Eye (tissue), 1 donor: ENCODE measurements at regions not wholly inside any gene's neighbourhood (a gene's known extent, or its start where the extent isn't known, plus 50 kb on each side); places are given as distances from the start of the nearest gene placed in this dataset.
A peak's percentile ranks its signal among the peaks of the same experiment; 100 is the strongest.
"Not testable (repeated sequence)": the region's sequence is repeated elsewhere in the genome, so short reads cannot be mapped to it uniquely, and the experiment has no call there.

Source experiments
- DNase-seq: peaks from one replicate; pipeline ENCODE4 v3.0.0-alpha.2; 2015

DNA sequence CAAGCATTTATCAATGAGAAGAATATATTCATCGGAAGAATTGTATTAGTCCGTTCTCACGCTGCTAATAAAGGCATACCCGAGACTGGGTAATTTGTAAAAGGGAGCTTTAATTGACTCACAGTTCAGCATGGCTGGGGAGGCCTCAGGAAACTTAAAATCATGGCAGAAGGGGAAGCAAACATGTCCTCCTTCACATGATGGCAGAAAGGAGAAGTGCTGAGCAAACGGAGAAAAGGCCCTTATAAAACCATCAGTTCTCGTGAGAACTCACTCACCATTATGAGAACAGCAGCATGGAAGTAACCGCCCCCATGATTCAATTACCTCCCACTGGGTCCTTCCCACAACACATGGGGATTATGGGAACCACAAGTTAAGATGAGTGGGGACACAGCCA is 1688.2 kb downstream of the SPATA31A7 start:
- not testable (repeated sequence) for DNase-seq

- peak; percentile 84 for DNase-seq
Observed at GRCh38 chr9:62880453-62880852, 1690.6 kb downstream of the SPATA31A7 start.

- DNase-seq = not testable (repeated sequence)
Observed at GRCh38 chr9:62880971-62881370, 1691.1 kb downstream of the SPATA31A7 start.

DNA sequence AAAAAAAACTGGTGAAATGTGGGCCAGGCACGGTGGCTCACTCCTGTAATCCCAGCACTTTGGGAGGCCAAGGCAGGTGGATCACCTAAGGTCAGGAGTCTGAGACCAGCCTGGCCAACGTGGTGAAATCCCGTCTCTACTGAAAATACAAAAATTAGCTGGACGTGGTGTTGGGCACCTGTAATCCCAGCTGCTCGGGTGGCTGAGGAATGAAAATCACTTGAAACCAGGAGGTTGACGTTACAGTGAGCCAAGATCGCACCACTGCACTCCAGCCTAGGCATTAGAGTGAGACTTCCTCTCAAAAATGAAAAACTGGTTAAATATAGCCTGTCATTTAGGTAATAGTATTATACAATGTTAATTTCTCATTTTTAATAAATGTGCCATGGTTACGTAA is 1692.0 kb downstream of the SPATA31A7 start:
- not testable (repeated sequence) for DNase-seq

DNA sequence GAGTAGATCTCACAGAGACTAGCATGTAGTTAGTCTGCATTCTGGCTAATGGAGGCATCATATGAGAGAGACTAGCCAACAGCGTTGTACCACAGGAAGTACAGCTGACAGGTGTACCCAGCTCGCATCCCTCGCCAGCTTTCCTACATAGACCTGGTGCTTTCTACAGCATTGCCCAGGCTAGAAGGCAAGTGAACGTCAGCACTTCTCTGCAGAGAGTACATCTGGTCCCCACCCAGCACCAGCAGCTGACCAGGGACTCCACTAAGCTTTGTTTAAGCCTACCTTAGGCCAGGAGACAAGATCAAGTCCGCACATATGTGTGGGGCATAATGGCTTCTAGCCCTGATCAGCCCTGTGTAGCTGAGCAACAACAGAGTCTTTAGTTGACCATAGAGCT is 1692.9 kb downstream of the SPATA31A7 start:
- not testable (repeated sequence) for DNase-seq

DNA sequence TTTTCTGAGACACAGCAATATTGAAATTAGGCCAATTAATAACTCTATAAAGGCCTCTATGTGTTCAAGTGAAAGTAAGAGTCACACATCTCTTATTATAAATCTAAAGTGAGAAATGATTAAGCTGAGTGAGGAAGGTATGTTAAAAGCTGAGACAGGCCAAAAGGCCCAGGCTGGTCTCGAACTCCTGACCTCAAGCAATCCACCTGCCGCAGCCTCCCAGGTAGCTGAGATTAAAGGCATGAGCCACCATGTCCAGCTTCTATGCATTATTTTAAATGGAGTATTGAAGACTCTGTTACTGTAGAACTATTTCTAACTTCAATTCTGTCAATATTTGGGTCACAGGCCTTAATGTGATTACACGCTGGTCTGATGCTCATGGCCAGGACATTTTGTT is 1706.9 kb downstream of the SPATA31A7 start:
- DNase-seq = not testable (repeated sequence)

DNA sequence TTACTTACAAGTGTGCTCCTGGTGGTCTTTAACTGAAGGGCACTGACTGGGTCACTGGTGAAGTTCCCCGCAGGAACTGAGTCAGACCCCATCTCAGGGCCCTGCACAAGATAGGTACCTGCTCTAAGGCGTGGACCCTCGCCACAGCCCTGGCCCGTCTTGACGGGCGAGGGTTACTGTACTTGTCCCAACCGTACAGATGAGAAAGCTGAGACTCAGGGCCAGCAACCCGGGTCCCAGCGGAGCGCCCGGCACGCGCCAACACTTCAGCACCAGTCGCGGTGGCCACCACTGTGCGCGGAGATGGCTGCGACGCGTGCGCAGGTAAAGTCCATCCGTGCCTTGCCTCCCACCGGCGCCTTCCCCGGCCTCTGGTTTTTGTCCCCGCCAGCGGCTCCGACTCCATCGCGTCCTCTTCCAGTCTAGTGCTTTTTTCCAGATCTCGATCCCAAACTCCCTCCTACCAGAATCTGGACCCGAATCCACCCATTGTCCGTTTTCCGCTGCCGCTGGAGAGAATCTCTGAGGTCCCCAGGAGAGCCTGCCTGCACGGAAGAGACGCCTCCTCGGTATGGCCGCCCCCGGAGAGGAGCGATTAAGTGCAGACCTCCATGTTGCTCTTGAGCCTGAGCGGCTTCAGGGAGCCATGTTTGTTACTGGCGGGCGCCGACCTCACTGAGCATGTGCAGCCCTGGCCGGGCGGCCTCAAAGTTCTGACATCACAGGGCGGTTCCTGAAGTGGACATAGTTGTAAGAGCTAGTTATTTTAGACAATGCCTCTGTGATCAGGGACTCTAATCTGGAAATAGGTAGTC is 1707.8 kb downstream of the SPATA31A7 start:
- peak; percentile 76 for DNase-seq

- DNase-seq = not testable (repeated sequence)
Observed at GRCh38 chr9:62899666-62900065, 1709.8 kb downstream of the SPATA31A7 start.

DNA sequence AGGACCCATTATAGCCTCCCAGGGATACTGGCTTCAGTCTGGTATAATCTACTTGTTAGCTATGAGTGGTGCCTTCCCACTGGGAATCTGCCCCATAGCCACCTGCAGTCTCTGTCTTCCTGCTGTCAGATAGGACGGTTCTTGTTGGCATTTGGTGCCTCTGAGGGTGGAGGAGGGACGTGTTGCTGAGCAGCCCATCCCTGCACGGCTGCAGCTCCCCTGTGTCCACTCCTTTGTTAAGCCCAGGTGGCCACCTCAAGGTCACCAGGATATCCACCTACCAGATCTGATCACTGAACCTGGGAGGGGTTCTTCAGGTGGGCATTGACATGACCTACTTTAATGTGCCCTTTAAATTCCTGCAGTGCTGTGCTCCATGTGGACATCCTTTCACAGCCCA is 1714.2 kb downstream of the SPATA31A7 start:
- not testable (repeated sequence) for DNase-seq

- DNase-seq = not testable (repeated sequence)
Observed at GRCh38 chr9:62905722-62906121, 1715.9 kb downstream of the SPATA31A7 start.

DNA sequence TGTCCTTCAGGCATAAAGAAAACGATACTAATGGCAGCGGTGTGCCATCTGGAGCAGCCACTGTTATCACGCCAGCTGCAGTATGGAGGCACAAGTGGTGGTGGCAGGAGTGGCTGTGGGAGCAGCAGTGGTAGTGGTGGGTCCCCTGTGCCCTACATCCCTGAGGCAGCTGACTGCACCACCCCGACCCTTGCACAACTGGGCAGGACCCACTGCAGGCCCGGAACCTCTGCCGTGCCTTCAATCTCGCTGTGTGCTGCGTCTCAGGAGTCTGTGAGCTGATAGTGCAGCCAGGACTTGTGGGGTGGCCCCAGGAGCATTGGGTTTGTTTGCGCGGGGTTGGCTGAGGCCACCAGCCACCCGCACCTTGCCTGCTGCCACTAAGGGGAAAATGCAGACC is 1718.0 kb downstream of the SPATA31A7 start:
- DNase-seq = not testable (repeated sequence)

DNA sequence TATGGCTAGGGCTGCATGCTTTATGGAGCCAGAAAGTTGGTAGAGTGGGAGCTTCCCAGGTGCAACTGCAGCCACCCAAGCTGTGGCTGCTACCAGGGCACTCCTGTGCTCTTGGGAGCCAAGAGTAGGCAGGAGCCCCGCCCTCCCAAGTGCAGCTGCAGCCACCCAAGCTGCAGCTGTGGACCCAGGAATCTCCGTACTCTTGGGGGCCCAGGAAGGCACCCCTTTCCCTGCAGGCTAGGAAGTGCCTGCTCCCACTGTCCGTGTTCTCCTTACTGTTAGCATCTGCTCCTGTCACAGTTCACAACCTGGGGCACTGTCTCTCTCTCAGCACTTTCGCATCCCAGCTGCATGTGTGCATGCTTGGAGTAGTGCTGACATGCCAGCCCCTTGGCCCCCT is 1718.4 kb downstream of the SPATA31A7 start:
- DNase-seq = not testable (repeated sequence)

- not testable (repeated sequence) for DNase-seq
Observed at GRCh38 chr9:62909447-62909846, 1719.6 kb downstream of the SPATA31A7 start.

GRCh38 chr9:62912278-62912677 is 1722.4 kb downstream of the SPATA31A7 start:
- DNase-seq = not testable (repeated sequence)

- DNase-seq = not testable (repeated sequence)
Observed at GRCh38 chr9:62915168-62915567, 1725.3 kb downstream of the SPATA31A7 start.

- not testable (repeated sequence) for DNase-seq
Observed at GRCh38 chr9:62915661-62916060, 1725.8 kb downstream of the SPATA31A7 start.

GRCh38 chr9:62918648-62919385 is 1729.0 kb downstream of the SPATA31A7 start:
- DNase-seq = peak; percentile 0

DNA sequence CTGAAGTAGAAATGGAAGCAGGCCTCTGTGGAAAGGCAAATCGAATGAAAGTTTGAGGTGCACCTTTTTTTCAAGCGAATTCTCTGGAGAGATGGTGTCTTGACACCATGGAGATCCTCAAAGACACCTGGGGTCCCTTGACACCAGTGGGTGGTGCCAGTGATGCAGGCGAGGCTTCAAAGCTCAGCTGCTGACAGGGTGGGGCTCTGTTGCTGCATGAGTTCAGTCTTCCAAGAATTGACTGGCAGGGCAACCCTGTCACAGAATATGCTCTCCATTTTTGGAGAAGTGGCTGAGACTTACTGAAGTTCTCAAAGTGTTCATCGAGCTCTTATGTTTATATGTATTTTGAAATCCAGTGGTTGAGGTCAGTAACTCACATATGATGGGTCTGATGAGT is 1741.6 kb downstream of the SPATA31A7 start:
- not testable (repeated sequence) for DNase-seq

DNA sequence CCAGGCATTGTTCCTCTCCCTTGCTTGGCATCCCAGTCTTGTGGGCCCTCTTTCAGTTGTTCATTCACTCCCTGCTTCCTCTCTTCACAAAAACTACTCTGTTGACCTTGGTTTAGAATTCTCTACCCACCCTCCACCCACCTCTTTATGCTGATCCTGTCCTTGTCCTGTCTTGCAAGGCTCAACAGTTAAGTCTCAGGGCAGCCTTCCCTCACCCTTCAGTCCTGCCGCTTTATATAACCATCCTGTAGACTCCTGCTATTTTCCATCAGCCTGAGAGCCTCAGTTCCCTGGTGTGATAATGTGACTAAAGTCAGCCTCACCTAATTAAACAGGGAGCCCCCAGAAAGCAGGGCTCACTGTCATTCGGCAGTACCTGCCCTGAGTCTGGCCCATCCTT is 1763.0 kb downstream of the SPATA31A7 start:
- not testable (repeated sequence) for DNase-seq
